ENCODE measurements at regions not wholly inside any gene's neighbourhood (a gene's known extent, or its start where the extent isn't known, plus 50 kb on each side); places are given as distances from the start of the nearest gene placed in this dataset.

DNA sequence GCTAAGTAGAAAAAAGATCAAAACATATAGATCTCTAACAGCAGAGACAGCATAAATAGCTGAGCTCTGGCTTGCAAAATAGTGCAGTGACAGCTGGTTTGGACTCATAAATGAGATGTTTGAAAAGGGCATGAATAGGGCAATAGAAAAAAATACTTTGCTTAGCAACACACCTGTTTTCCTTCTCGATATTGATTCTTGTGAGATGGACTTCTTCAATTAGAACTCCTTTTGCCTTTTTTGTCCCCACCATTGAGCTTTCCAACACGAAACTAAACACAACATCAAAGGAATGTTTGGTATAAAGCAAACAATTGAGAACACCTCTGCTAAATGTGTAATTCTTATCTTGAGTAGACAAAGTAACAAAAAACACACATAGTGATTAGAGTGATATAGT is 726.3 kb downstream of the RAPGEF2 start:
- no peak for FAIRE-seq
- dilution Hi-C loops (cut with MboI; ENCODE audit: extremely low pct_ligation_motif_present, low sequenced_read_pairs): no loop called here

DNA sequence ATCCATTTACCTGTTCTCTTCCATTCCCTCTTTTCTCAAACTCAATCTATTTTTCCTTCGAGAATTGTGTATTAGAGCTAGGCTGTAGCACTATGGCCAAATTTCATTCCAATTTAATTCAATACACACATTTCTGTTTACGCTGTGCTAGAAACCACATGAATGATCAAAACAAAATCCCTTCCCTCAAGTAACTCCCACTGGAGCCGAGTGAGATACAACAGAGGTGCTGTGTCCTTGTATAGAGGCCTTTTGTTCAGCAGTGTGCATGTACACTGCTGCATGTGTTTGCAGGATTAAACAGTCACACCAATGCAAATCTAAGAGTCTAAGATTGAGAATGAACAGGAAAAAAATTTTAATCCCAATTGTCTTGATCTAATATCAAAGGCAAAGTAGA is 734.2 kb downstream of the RAPGEF2 start:
- dilution Hi-C loops (cut with MboI; ENCODE audit: extremely low pct_ligation_motif_present, low sequenced_read_pairs): no loop called here
- H3K79me2 ChIP-seq (ENCODE audit: control insufficient read depth, insufficient read depth, low read length): no peaks in the 10 kb centered on the region
- no peak overlapping the region for H3K4me2 ChIP-seq (ENCODE audit: control insufficient read depth, extremely low read depth, insufficient read depth, low read depth, low read length)

More for the DNA sequence above, 726.3 kb downstream of the RAPGEF2 start:
- no peak for DNase-seq (ENCODE audit: low read depth, low spot score)
- no peak overlapping the region for H3K4me2 ChIP-seq (ENCODE audit: control insufficient read depth, extremely low read depth, insufficient read depth, low read depth, low read length)
- no peaks in the 10 kb centered on the region for H4K20me1 ChIP-seq (ENCODE audit: control insufficient read depth, extremely low read depth, insufficient read depth, low read length)
- no peak overlapping the region for H3K9ac ChIP-seq (ENCODE audit: control insufficient read depth, extremely low read depth, insufficient read depth, low read length)
- H3K79me2 ChIP-seq (ENCODE audit: control insufficient read depth, insufficient read depth, low read length): no peaks in the 10 kb centered on the region
- H3K9me3 ChIP-seq (ENCODE audit: control insufficient read depth, low read depth, low read length): no peaks in the 10 kb centered on the region
- no peaks in the 10 kb centered on the region for H3K27me3 ChIP-seq (ENCODE audit: control insufficient read depth, extremely low read depth, insufficient read depth, low read length)
- no peaks in the 10 kb centered on the region for H3K4me1 ChIP-seq (ENCODE audit: control insufficient read depth, extremely low read depth, insufficient read depth, low read length)
- no peak overlapping the region for H2AFZ ChIP-seq (ENCODE audit: control insufficient read depth, low read length)
- TF ChIP-seq EZH2 (IDR thresholded peaks at IDR 0.05; ENCODE audit: low read length): no peak
- TF ChIP-seq, protein P1, sequence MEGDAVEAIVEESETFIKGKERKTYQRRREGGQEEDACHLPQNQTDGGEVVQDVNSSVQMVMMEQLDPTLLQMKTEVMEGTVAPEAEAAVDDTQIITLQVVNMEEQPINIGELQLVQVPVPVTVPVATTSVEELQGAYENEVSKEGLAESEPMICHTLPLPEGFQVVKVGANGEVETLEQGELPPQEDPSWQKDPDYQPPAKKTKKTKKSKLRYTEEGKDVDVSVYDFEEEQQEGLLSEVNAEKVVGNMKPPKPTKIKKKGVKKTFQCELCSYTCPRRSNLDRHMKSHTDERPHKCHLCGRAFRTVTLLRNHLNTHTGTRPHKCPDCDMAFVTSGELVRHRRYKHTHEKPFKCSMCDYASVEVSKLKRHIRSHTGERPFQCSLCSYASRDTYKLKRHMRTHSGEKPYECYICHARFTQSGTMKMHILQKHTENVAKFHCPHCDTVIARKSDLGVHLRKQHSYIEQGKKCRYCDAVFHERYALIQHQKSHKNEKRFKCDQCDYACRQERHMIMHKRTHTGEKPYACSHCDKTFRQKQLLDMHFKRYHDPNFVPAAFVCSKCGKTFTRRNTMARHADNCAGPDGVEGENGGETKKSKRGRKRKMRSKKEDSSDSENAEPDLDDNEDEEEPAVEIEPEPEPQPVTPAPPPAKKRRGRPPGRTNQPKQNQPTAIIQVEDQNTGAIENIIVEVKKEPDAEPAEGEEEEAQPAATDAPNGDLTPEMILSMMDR (optimal IDR thresholded peaks at IDR 0.05 in 1 of 3, IDR thresholded peaks at IDR 0.05 in 1 of 3, conservative IDR thresholded peaks at IDR 0.05 in 1 of 3; ENCODE audit: extremely low read depth in 1 of 3, insufficient read depth in 2 of 3, low read length in 3 of 3): no peak
- no peak overlapping the region for H3K27ac ChIP-seq (ENCODE audit: control insufficient read depth, insufficient read depth, low read length)
- H3K4me3 ChIP-seq (ENCODE audit: control insufficient read depth in 2 of 3, extremely low read depth in 1 of 3, insufficient read depth in 2 of 3, low read depth in 1 of 3, low read length in 3 of 3): no peak overlapping the region
- no peaks in the 10 kb centered on the region for H3K36me3 ChIP-seq (ENCODE audit: control insufficient read depth in 2 of 2, extremely low read depth in 1 of 2, insufficient read depth in 2 of 2, low read length in 2 of 2)
- H3K9me1 ChIP-seq (ENCODE audit: control insufficient read depth, extremely low read depth, insufficient read depth, low read length): no peaks in the 10 kb centered on the region

More for the DNA sequence above, 734.2 kb downstream of the RAPGEF2 start:
- TF ChIP-seq, protein P1 (optimal IDR thresholded peaks at IDR 0.05 in 1 of 3, IDR thresholded peaks at IDR 0.05 in 1 of 3, conservative IDR thresholded peaks at IDR 0.05 in 1 of 3; ENCODE audit: extremely low read depth in 1 of 3, insufficient read depth in 2 of 3, low read length in 3 of 3): no peak
- TF ChIP-seq EZH2 (IDR thresholded peaks at IDR 0.05; ENCODE audit: low read length): no peak
- no peaks in the 10 kb centered on the region for H3K4me1 ChIP-seq (ENCODE audit: control insufficient read depth, extremely low read depth, insufficient read depth, low read length)
- no peaks in the 10 kb centered on the region for H3K36me3 ChIP-seq (ENCODE audit: control insufficient read depth in 2 of 2, extremely low read depth in 1 of 2, insufficient read depth in 2 of 2, low read length in 2 of 2)
- no peaks in the 10 kb centered on the region for H3K9me3 ChIP-seq (ENCODE audit: control insufficient read depth, low read depth, low read length)
- no peak for DNase-seq (ENCODE audit: low read depth, low spot score)
- H4K20me1 ChIP-seq (ENCODE audit: control insufficient read depth, extremely low read depth, insufficient read depth, low read length): no peaks in the 10 kb centered on the region
- H3K27me3 ChIP-seq (ENCODE audit: control insufficient read depth, extremely low read depth, insufficient read depth, low read length): no peaks in the 10 kb centered on the region
- no peaks in the 10 kb centered on the region for H3K9me1 ChIP-seq (ENCODE audit: control insufficient read depth, extremely low read depth, insufficient read depth, low read length)
- no peak overlapping the region for H3K9ac ChIP-seq (ENCODE audit: control insufficient read depth, extremely low read depth, insufficient read depth, low read length)
- FAIRE-seq: no peak
- H2AFZ ChIP-seq (ENCODE audit: control insufficient read depth, low read length): no peak overlapping the region
- H3K4me3 ChIP-seq (ENCODE audit: control insufficient read depth in 2 of 3, extremely low read depth in 1 of 3, insufficient read depth in 2 of 3, low read depth in 1 of 3, low read length in 3 of 3): no peak overlapping the region
- no peak overlapping the region for H3K27ac ChIP-seq (ENCODE audit: control insufficient read depth, insufficient read depth, low read length)

Data from keratinocyte (primary cell).